Stimulated activated effector memory CD8-positive, alpha-beta T cell treated with anti-CD3 and anti-CD28 coated beads, Interleukin-12 subunit alpha, Interleukin-12 subunit beta, amount 100 ng/mL, for 72 hours (primary cell): ENCODE measurements at regions not wholly inside any gene's neighbourhood (a gene's known extent, or its start where the extent isn't known, plus 50 kb on each side); places are given as distances from the start of the nearest gene placed in this dataset.

Source experiments
- ATAC-seq: fragments of 150-1000 bp; cut with Tn5 transposase; 2 replicates; pipeline ENCODE4 v1.10.0; 2021
- DNase-seq, 2 donors: peaks; one replicate each; pipeline ENCODE4 v3.0.0; 2021 to 2022; ENCODE audit warnings: low spot score in 2 of 2
- H3K27ac Mint-ChIP-seq: one replicate; pipeline ENCODE4 v1.8.0; 2022; ENCODE audit warnings: mild to moderate bottlenecking, mixed read lengths
- H3K36me3 Mint-ChIP-seq: one replicate; pipeline ENCODE4 v1.8.0; 2022; ENCODE audit warnings: mild to moderate bottlenecking, mixed read lengths
- H3K4me1 Mint-ChIP-seq: one replicate; pipeline ENCODE4 v1.8.0; 2022; ENCODE audit warnings: mixed read lengths
- H3K4me3 Mint-ChIP-seq: one replicate; pipeline ENCODE4 v1.8.0; 2022; ENCODE audit warnings: mild to moderate bottlenecking, mixed read lengths
- H3K9me3 Mint-ChIP-seq: one replicate; pipeline ENCODE4 v1.8.0; 2022; ENCODE audit warnings: mixed read lengths

- no peaks in the 10 kb centered on the region for H3K36me3 Mint-ChIP-seq
- no peak for DNase-seq
- H3K4me1 Mint-ChIP-seq = no peaks in the 10 kb centered on the region
- ATAC-seq = no peak
- H3K9me3 Mint-ChIP-seq = peaks cover 4% of the 10 kb centered on the region
- no peak overlapping the region for H3K4me3 Mint-ChIP-seq
- no peak overlapping the region for H3K27ac Mint-ChIP-seq
Observed at GRCh38 chr11:92843455-92843854, 126.0 kb upstream of the MTNR1B start.

GRCh38 chr11:92844197-92844596 lies 125.3 kb upstream of the MTNR1B start:
- Mint-ChIP-seq H3K4me3 (no peak overlapping the region), H3K9me3 (no peaks in the 10 kb centered on the region), H3K4me1 (no peaks in the 10 kb centered on the region), H3K36me3 (no peaks in the 10 kb centered on the region), H3K27ac (no peak overlapping the region)
- no peak for ATAC-seq
- DNase-seq = no peak

- no peak for DNase-seq
- no peak for ATAC-seq
- Mint-ChIP-seq H3K4me3 (no peak overlapping the region), H3K4me1 (no peaks in the 10 kb centered on the region), H3K36me3 (no peaks in the 10 kb centered on the region), H3K9me3 (no peaks in the 10 kb centered on the region), H3K27ac (no peak overlapping the region)
Observed at GRCh38 chr11:92845390-92845789, 124.1 kb upstream of the MTNR1B start.

- no peak for ATAC-seq
- no peaks in the 10 kb centered on the region for H3K36me3 Mint-ChIP-seq
- no peak overlapping the region for H3K4me3 Mint-ChIP-seq
- no peak overlapping the region for H3K27ac Mint-ChIP-seq
- H3K9me3 Mint-ChIP-seq = no peaks in the 10 kb centered on the region
- DNase-seq = no peak
- H3K4me1 Mint-ChIP-seq = no peaks in the 10 kb centered on the region
Observed at GRCh38 chr11:92845805-92846204, 123.6 kb upstream of the MTNR1B start.

- H3K4me3 Mint-ChIP-seq = no peak overlapping the region
- no peaks in the 10 kb centered on the region for H3K4me1 Mint-ChIP-seq
- no peaks in the 10 kb centered on the region for H3K36me3 Mint-ChIP-seq
- DNase-seq (no peak), ATAC-seq (no peak)
- H3K27ac Mint-ChIP-seq = no peak overlapping the region
- no peaks in the 10 kb centered on the region for H3K9me3 Mint-ChIP-seq
Observed at GRCh38 chr11:92846491-92847125, 122.8 kb upstream of the MTNR1B start.

- no peak overlapping the region for H3K27ac Mint-ChIP-seq
- ATAC-seq = no peak
- H3K4me3 Mint-ChIP-seq = no peak overlapping the region
- H3K36me3 Mint-ChIP-seq = no peaks in the 10 kb centered on the region
- H3K9me3 Mint-ChIP-seq = no peaks in the 10 kb centered on the region
- no peaks in the 10 kb centered on the region for H3K4me1 Mint-ChIP-seq
- DNase-seq = no peak
Observed at GRCh38 chr11:92848578-92848977, 120.9 kb upstream of the MTNR1B start.

GRCh38 chr11:92850296-92850826 lies 119.1 kb upstream of the MTNR1B start:
- no peak for ATAC-seq
- Mint-ChIP-seq H3K27ac (no peak overlapping the region), H3K4me3 (no peak overlapping the region)

GRCh38 chr11:92852229-92852628 lies 117.2 kb upstream of the MTNR1B start:
- Mint-ChIP-seq H3K4me1 (no peaks in the 10 kb centered on the region), H3K9me3 (no peaks in the 10 kb centered on the region), H3K27ac (no peak overlapping the region), H3K4me3 (no peak overlapping the region), H3K36me3 (no peaks in the 10 kb centered on the region)
- DNase-seq (no peak), ATAC-seq (no peak)

More at GRCh38 chr11:92850296-92850826, 119.1 kb upstream of the MTNR1B start:
- Mint-ChIP-seq H3K9me3 (no peaks in the 10 kb centered on the region), H3K36me3 (no peaks in the 10 kb centered on the region), H3K4me1 (no peaks in the 10 kb centered on the region)
- DNase-seq = no peak

GRCh38 chr11:92852946-92853345 lies 116.5 kb upstream of the MTNR1B start:
- H3K27ac Mint-ChIP-seq = no peak overlapping the region
- H3K36me3 Mint-ChIP-seq = no peaks in the 10 kb centered on the region
- no peak for ATAC-seq
- no peak overlapping the region for H3K4me3 Mint-ChIP-seq
- no peak for DNase-seq
- no peaks in the 10 kb centered on the region for H3K9me3 Mint-ChIP-seq
- H3K4me1 Mint-ChIP-seq = no peaks in the 10 kb centered on the region

- Mint-ChIP-seq H3K9me3 (no peaks in the 10 kb centered on the region), H3K27ac (no peak overlapping the region), H3K4me1 (no peaks in the 10 kb centered on the region), H3K4me3 (no peak overlapping the region), H3K36me3 (no peaks in the 10 kb centered on the region)
- DNase-seq (no peak), ATAC-seq (no peak)
Observed at GRCh38 chr11:92854162-92854561, 115.3 kb upstream of the MTNR1B start.

- Mint-ChIP-seq H3K4me1 (no peaks in the 10 kb centered on the region), H3K9me3 (no peaks in the 10 kb centered on the region), H3K4me3 (no peak overlapping the region), H3K27ac (no peak overlapping the region), H3K36me3 (no peaks in the 10 kb centered on the region)
- DNase-seq = no peak
- no peak for ATAC-seq
Observed at GRCh38 chr11:92854952-92855351, 114.5 kb upstream of the MTNR1B start.

GRCh38 chr11:92855607-92856405 lies 113.6 kb upstream of the MTNR1B start:
- no peak overlapping the region for H3K27ac Mint-ChIP-seq
- H3K4me3 Mint-ChIP-seq = no peak overlapping the region
- no peaks in the 10 kb centered on the region for H3K9me3 Mint-ChIP-seq
- ATAC-seq (no peak), DNase-seq (no peak)
- H3K4me1 Mint-ChIP-seq = no peaks in the 10 kb centered on the region
- H3K36me3 Mint-ChIP-seq = no peaks in the 10 kb centered on the region

- Mint-ChIP-seq H3K4me1 (no peaks in the 10 kb centered on the region), H3K36me3 (no peaks in the 10 kb centered on the region), H3K27ac (no peak overlapping the region), H3K9me3 (no peaks in the 10 kb centered on the region), H3K4me3 (no peak overlapping the region)
- ATAC-seq (no peak), DNase-seq (no peak)
Observed at GRCh38 chr11:92857407-92857806, 112.0 kb upstream of the MTNR1B start.

- Mint-ChIP-seq H3K4me3 (no peak overlapping the region), H3K36me3 (no peaks in the 10 kb centered on the region), H3K4me1 (no peaks in the 10 kb centered on the region), H3K27ac (no peak overlapping the region), H3K9me3 (no peaks in the 10 kb centered on the region)
- DNase-seq (no peak), ATAC-seq (no peak)
Observed at GRCh38 chr11:92859156-92859690, 110.2 kb upstream of the MTNR1B start.

GRCh38 chr11:92861634-92862033 lies 107.8 kb upstream of the MTNR1B start:
- Mint-ChIP-seq H3K27ac (no peak overlapping the region), H3K4me3 (no peak overlapping the region), H3K4me1 (no peaks in the 10 kb centered on the region), H3K36me3 (no peaks in the 10 kb centered on the region), H3K9me3 (no peaks in the 10 kb centered on the region)
- ATAC-seq = no peak
- DNase-seq = no peak

GRCh38 chr11:92865352-92865751 lies 104.1 kb upstream of the MTNR1B start:
- DNase-seq (no peak), ATAC-seq (no peak)
- H3K4me3 Mint-ChIP-seq = no peak overlapping the region

More at GRCh38 chr11:92865352-92865751, 104.1 kb upstream of the MTNR1B start:
- H3K4me1 Mint-ChIP-seq = no peaks in the 10 kb centered on the region
- H3K9me3 Mint-ChIP-seq = peaks cover 5% of the 10 kb centered on the region
- H3K36me3 Mint-ChIP-seq = no peaks in the 10 kb centered on the region
- no peak overlapping the region for H3K27ac Mint-ChIP-seq
